DND-41 (cell line): ENCODE measurements at regions not wholly inside any gene's neighbourhood (a gene's known extent, or its start where the extent isn't known, plus 50 kb on each side); places are given as distances from the start of the nearest gene placed in this dataset.

Experiments
- EZH2 ChIP-seq: IDR thresholded peaks from 3 replicates; pipeline ENCODE4 v1.6.1; 2012; ENCODE audit warnings: borderline replicate concordance, low read depth, mild to moderate bottlenecking, moderate library complexity, low read length, inconsistent platforms; ENCODE audit not compliant: severe bottlenecking
- TF ChIP-seq, protein P1 (sequence below): IDR thresholded peaks from 2 replicates; pipeline ENCODE4 v1.5.1; 2012; ENCODE audit warnings: borderline replicate concordance, low read length, moderate library complexity, mild to moderate bottlenecking; ENCODE audit not compliant: poor library complexity, severe bottlenecking; ENCODE audit errors: extremely low read depth

DNA sequence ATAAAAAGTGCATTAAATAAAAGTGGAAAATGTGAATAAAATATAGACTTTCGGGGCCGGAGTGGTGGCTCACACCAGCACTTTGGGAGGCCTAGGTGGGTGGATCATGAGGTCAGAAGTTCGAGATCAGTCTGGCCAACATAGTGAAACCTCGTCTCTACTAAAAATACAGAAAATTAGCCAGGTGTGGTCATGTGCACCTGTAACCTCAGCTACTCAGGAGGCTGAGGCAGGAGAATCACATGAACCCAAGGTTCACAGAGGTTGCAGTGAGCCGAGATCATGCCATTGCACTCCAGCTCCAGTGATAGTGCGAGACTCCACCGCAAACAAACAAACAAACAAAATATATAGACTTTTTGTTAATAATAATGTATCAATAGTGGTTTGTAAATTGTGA lies 293.6 kb upstream of the TRAM1L1 start:
- TF ChIP-seq, protein P1, sequence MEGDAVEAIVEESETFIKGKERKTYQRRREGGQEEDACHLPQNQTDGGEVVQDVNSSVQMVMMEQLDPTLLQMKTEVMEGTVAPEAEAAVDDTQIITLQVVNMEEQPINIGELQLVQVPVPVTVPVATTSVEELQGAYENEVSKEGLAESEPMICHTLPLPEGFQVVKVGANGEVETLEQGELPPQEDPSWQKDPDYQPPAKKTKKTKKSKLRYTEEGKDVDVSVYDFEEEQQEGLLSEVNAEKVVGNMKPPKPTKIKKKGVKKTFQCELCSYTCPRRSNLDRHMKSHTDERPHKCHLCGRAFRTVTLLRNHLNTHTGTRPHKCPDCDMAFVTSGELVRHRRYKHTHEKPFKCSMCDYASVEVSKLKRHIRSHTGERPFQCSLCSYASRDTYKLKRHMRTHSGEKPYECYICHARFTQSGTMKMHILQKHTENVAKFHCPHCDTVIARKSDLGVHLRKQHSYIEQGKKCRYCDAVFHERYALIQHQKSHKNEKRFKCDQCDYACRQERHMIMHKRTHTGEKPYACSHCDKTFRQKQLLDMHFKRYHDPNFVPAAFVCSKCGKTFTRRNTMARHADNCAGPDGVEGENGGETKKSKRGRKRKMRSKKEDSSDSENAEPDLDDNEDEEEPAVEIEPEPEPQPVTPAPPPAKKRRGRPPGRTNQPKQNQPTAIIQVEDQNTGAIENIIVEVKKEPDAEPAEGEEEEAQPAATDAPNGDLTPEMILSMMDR = no peak
- no peak for TF ChIP-seq EZH2
